Mesothelial cell of epicardium (in vitro differentiated cells): ENCODE measurements at regions not wholly inside any gene's neighbourhood (a gene's known extent, or its start where the extent isn't known, plus 50 kb on each side); places are given as distances from the start of the nearest gene placed in this dataset.

Experiments used
- DNase-seq, 2 experiments: peaks; one replicate each; pipeline ENCODE4 v3.0.0; 2021; ENCODE audit warnings: low spot score in 2 of 2; ENCODE audit not compliant: unreplicated experiment in 2 of 2
- H3K27ac Mint-ChIP-seq: 2 replicates; pipeline ENCODE4 v1.8.0; 2021; ENCODE audit warnings: mixed read lengths
- H3K27me3 Mint-ChIP-seq: 2 replicates; pipeline ENCODE4 v1.8.0; 2021; ENCODE audit warnings: low read depth, mixed read lengths
- H3K36me3 Mint-ChIP-seq: 2 replicates; pipeline ENCODE4 v1.8.0; 2021; ENCODE audit warnings: mixed read lengths
- H3K4me1 Mint-ChIP-seq: 2 replicates; pipeline ENCODE4 v1.8.0; 2021; ENCODE audit warnings: mixed read lengths
- H3K4me3 Mint-ChIP-seq: 2 replicates; pipeline ENCODE4 v1.8.0; 2021; ENCODE audit warnings: mild to moderate bottlenecking, moderate library complexity, mixed read lengths
- H3K9me3 Mint-ChIP-seq: 2 replicates; pipeline ENCODE4 v1.8.0; 2021; ENCODE audit warnings: mixed read lengths
- TF ChIP-seq, protein P1 (sequence below): fragments of 200-600 bp; sonication (generic); IDR thresholded peaks from one replicate; pipeline ENCODE4 v1.5.0; 2021; ENCODE audit warnings: antibody characterized with exemption; ENCODE audit not compliant: unreplicated experiment

DNA sequence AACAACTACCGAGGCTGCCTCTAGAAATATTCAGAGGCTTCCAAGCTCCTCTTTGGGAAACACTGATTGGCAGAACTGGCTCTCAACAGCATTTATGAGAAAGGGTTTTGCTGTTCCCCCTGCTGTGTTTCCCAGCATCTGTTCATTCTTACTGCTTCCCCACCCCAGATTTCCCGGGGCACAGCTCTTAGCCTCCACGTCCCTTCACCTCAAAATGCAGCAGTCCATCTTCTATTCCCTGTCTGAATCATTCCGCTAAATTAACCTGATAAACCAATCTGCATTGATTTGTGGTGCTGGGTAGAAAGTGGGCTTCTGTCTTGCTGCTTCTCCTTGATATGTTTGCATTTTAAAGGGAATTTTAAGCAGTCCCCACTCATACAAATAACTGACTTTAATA, 67.4 kb downstream of the PLK2 start:
- peaks cover 11% of the 10 kb centered on the region for H3K4me1 Mint-ChIP-seq
- DNase-seq: no peak
- H3K4me3 Mint-ChIP-seq: no peak overlapping the region
- peaks cover 8% of the 10 kb centered on the region for H3K9me3 Mint-ChIP-seq
- TF ChIP-seq, protein P1, sequence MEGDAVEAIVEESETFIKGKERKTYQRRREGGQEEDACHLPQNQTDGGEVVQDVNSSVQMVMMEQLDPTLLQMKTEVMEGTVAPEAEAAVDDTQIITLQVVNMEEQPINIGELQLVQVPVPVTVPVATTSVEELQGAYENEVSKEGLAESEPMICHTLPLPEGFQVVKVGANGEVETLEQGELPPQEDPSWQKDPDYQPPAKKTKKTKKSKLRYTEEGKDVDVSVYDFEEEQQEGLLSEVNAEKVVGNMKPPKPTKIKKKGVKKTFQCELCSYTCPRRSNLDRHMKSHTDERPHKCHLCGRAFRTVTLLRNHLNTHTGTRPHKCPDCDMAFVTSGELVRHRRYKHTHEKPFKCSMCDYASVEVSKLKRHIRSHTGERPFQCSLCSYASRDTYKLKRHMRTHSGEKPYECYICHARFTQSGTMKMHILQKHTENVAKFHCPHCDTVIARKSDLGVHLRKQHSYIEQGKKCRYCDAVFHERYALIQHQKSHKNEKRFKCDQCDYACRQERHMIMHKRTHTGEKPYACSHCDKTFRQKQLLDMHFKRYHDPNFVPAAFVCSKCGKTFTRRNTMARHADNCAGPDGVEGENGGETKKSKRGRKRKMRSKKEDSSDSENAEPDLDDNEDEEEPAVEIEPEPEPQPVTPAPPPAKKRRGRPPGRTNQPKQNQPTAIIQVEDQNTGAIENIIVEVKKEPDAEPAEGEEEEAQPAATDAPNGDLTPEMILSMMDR: no peak
- H3K27ac Mint-ChIP-seq: no peak overlapping the region
- H3K27me3 Mint-ChIP-seq: no peaks in the 10 kb centered on the region
- no peaks in the 10 kb centered on the region for H3K36me3 Mint-ChIP-seq

DNA sequence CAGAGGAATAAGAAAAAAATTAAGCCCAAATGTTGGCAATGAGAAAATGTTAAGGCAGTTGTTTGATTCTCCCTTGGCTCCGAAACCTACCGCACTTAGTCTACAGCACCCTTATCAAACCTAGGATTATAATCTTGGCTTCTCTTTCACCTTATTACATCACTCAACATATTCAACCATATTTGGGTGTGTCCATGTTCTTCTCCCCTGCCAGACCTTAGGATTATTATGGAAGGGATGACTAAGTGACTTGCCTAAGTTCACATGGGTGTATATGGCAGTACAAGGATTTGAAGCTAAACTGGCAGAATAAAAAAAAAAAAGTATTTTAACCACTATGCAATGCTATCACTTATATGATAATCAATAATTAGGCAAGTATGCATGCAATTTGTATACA, 76.4 kb downstream of the PLK2 start:
- Mint-ChIP-seq H3K27ac (no peak overlapping the region), H3K4me3 (no peak overlapping the region), H3K27me3 (no peaks in the 10 kb centered on the region), H3K36me3 (peaks cover 20% of the 10 kb centered on the region), H3K4me1 (no peaks in the 10 kb centered on the region), H3K9me3 (peaks cover 38% of the 10 kb centered on the region)
- no peak for DNase-seq
- TF ChIP-seq, protein P1: no peak

DNA sequence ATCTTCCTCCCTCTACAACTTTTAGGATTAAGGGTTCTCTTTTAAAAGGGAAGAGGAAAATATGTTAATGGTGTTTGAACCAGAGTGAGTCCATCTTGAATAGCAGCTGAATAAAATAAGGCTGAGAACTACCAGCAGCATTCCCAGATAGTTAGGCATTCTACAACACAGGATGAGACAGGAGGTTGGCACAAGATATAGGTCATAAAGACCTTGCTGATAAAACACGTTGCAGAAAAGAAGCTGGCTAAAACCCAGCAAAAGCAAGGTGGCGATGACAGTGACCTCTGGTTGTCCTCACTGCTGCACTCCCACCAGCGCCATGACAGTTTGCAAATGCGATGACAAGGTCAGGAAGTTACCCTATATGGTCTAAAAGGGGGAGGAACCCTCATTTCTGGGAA, 77.8 kb downstream of the PLK2 start:
- H3K27ac Mint-ChIP-seq: no peak overlapping the region
- no peak overlapping the region for H3K4me3 Mint-ChIP-seq
- no peaks in the 10 kb centered on the region for H3K27me3 Mint-ChIP-seq
- H3K4me1 Mint-ChIP-seq: no peaks in the 10 kb centered on the region
- no peak for DNase-seq
- TF ChIP-seq, protein P1: no peak
- H3K36me3 Mint-ChIP-seq: peaks cover 26% of the 10 kb centered on the region
- peaks cover 39% of the 10 kb centered on the region for H3K9me3 Mint-ChIP-seq

DNA sequence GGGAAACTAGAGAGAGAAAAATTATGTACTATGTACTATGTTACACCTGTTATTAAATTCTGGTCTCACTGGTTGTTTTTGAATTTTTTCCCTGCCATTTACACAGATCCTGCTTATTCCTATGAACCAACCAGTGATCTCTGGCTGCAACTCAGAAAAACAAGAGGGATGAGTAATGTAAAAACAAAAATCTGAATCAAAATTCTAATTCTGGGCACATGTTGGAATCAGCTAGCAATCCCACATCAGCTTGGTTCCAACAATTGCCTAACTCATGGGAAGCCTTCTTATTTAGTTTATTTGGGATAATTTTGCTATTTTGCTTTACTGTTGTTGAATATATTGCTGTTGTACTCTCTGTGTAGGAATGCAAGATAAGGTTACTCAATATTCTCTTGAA, 78.3 kb downstream of the PLK2 start:
- Mint-ChIP-seq H3K27me3 (no peaks in the 10 kb centered on the region), H3K4me3 (no peak overlapping the region), H3K4me1 (no peaks in the 10 kb centered on the region), H3K36me3 (peaks cover 26% of the 10 kb centered on the region), H3K27ac (no peak overlapping the region), H3K9me3 (peaks cover 39% of the 10 kb centered on the region)
- DNase-seq: no peak
- TF ChIP-seq, protein P1: no peak

DNA sequence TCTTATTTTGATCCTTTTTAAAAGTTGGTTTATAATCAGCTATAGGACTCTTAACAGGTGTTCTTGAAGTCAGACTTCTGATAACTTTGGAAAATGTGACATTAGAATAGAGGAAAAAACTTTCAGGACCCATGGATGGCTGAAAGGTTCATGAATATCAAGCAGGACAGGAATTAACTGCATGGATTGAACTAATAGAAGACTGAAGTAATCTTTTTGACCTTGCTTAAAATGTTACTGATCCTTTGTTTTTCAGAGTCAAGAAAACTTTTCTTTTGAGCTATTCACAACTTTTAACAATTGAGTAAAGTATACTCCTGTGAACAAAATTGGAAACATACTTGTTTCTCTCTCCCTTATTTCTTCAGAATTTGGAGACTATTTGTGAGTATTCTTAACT, 79.2 kb downstream of the PLK2 start:
- H3K9me3 Mint-ChIP-seq: peaks cover 46% of the 10 kb centered on the region
- no peak overlapping the region for H3K4me3 Mint-ChIP-seq
- H3K27ac Mint-ChIP-seq: no peak overlapping the region
- H3K27me3 Mint-ChIP-seq: no peaks in the 10 kb centered on the region
- no peak for DNase-seq
- H3K36me3 Mint-ChIP-seq: peaks cover 28% of the 10 kb centered on the region
- H3K4me1 Mint-ChIP-seq: no peaks in the 10 kb centered on the region
- TF ChIP-seq, protein P1: no peak

DNA sequence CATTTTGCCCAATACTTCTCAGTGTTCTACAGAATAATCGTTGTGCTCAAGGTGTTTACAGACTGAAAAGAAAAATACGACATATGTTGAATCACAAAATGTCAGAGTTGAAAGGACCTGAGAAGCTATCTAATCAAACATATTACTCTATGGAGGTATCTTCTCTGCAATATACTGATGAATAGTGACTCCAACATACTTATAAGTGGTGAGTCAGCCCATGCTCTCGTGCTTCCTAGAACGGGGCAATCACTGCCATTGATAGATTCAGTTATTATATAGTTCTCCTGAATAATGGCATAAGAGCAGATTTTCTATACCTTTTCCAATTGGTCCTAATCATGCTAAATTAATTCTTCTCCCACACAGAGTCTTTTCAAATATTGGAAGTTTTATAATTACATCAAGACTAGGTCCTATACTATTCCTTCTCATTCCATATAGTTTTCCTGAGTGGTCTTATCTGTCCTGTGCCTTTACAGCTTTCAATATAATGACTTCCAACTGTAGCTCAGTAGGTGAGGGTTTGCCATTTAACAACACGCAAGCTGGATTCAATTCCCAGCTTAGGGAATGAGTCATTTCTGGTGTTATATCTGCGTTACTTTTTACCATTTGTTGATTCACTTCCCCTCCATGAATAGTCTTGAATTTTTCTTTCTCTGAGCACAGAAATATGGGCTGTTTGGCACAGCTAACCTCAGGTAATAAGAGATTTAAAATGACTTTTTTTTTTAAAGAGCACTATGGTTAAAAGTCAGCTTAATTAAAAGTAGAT, 81.1 kb downstream of the PLK2 start:
- Mint-ChIP-seq H3K4me1 (no peaks in the 10 kb centered on the region), H3K27ac (no peak overlapping the region), H3K9me3 (peaks cover 57% of the 10 kb centered on the region)

More for the DNA sequence above, 81.1 kb downstream of the PLK2 start:
- Mint-ChIP-seq H3K27me3 (no peaks in the 10 kb centered on the region), H3K4me3 (no peak overlapping the region), H3K36me3 (peaks cover 31% of the 10 kb centered on the region)
- TF ChIP-seq, protein P1: no peak
- no peak for DNase-seq
